ENCODE measurements at regions not wholly inside any gene's neighbourhood (a gene's known extent, or its start where the extent isn't known, plus 50 kb on each side); places are given as distances from the start of the nearest gene placed in this dataset.

- no peak for DNase-seq (ENCODE audit: low read depth in 1 of 2, low spot score in 1 of 2)
- Histone ChIP-seq H3K27me3 (ENCODE audit: insufficient read depth, poor library complexity, severe bottlenecking) (no peaks in the 10 kb centered on the region), H3K4me3 (replicated peaks; ENCODE audit: insufficient read depth, low read length) (no peak overlapping the region), H3K27ac (replicated peaks) (no peak overlapping the region)
- TF ChIP-seq REST (IDR thresholded peaks at IDR 0.05; ENCODE audit: insufficient replicate concordance, low read depth) (no peak), CTCF (IDR thresholded peaks at IDR 0.05; ENCODE audit: insufficient read depth, low read length) (no peak), SPI1 (IDR thresholded peaks at IDR 0.05; ENCODE audit: borderline replicate concordance, low read depth) (no peak), POLR2AphosphoS5 (IDR thresholded peaks at IDR 0.05; ENCODE audit: low read depth) (no peak), GABPA (IDR thresholded peaks at IDR 0.05; ENCODE audit: low read depth) (no peak)
Measured at GRCh38 chr10:3700531-3701076, 84.4 kb downstream of the KLF6 start.

GRCh38 chr10:3699916-3700315 is 85.1 kb downstream of the KLF6 start:
- H3K27me3 ChIP-seq (ENCODE audit: insufficient read depth, poor library complexity, severe bottlenecking) = no peaks in the 10 kb centered on the region
- DNase-seq (ENCODE audit: low read depth in 1 of 2, low spot score in 1 of 2) = no peak
- no peak overlapping the region for H3K4me3 ChIP-seq (replicated peaks; ENCODE audit: insufficient read depth, low read length)
- TF ChIP-seq SPI1 (IDR thresholded peaks at IDR 0.05; ENCODE audit: borderline replicate concordance, low read depth) (no peak), GABPA (IDR thresholded peaks at IDR 0.05; ENCODE audit: low read depth) (no peak), REST (IDR thresholded peaks at IDR 0.05; ENCODE audit: insufficient replicate concordance, low read depth) (no peak), POLR2AphosphoS5 (IDR thresholded peaks at IDR 0.05; ENCODE audit: low read depth) (no peak), CTCF (IDR thresholded peaks at IDR 0.05; ENCODE audit: insufficient read depth, low read length) (no peak)
- no peak overlapping the region for H3K27ac ChIP-seq (replicated peaks)

GRCh38 chr10:3698312-3698711 is 86.7 kb downstream of the KLF6 start:
- H3K27me3 ChIP-seq (ENCODE audit: insufficient read depth, poor library complexity, severe bottlenecking) = no peaks in the 10 kb centered on the region

More at GRCh38 chr10:3698312-3698711, 86.7 kb downstream of the KLF6 start:
- no peak for DNase-seq (ENCODE audit: low read depth in 1 of 2, low spot score in 1 of 2)
- Histone ChIP-seq H3K27ac (replicated peaks) (no peak overlapping the region), H3K4me3 (replicated peaks; ENCODE audit: insufficient read depth, low read length) (no peak overlapping the region)
- TF ChIP-seq SPI1 (IDR thresholded peaks at IDR 0.05; ENCODE audit: borderline replicate concordance, low read depth) (no peak), GABPA (IDR thresholded peaks at IDR 0.05; ENCODE audit: low read depth) (no peak), POLR2AphosphoS5 (IDR thresholded peaks at IDR 0.05; ENCODE audit: low read depth) (no peak), CTCF (IDR thresholded peaks at IDR 0.05; ENCODE audit: insufficient read depth, low read length) (no peak), REST (IDR thresholded peaks at IDR 0.05; ENCODE audit: insufficient replicate concordance, low read depth) (no peak)
